BE2C (cell line): ENCODE measurements at regions not wholly inside any gene's neighbourhood (a gene's known extent, or its start where the extent isn't known, plus 50 kb on each side); places are given as distances from the start of the nearest gene placed in this dataset.

Experiments used
- DNase-seq: peaks from one replicate; pipeline ENCODE4 v3.0.0-alpha.2; 2020
- H3K27me3 ChIP-seq: fragments of 250-450 bp; sonication (Bioruptor Pico); 2 replicates; pipeline ENCODE4 v1.5.1; 2020; ENCODE audit warnings: mild to moderate bottlenecking
- H3K36me3 ChIP-seq: fragments of 250-450 bp; sonication (Bioruptor Pico); 2 replicates; pipeline ENCODE4 v1.5.1; 2020; ENCODE audit warnings: mild to moderate bottlenecking
- H3K4me1 ChIP-seq: fragments of 250-450 bp; sonication (Bioruptor Pico); 2 replicates; pipeline ENCODE4 v1.5.1; 2020
- H3K4me3 ChIP-seq: 2 replicates; pipeline ENCODE4 v1.5.1; 2011; ENCODE audit warnings: low read depth, low read length
- H3K9me3 ChIP-seq: fragments of 250-450 bp; sonication (Bioruptor Pico); 2 replicates; pipeline ENCODE4 v1.5.1; 2020
- TF ChIP-seq, protein P1 (sequence below): IDR thresholded peaks from 2 replicates; pipeline ENCODE4 v1.5.1; 2012; ENCODE audit warnings: mild to moderate bottlenecking, low read depth, low read length

DNA sequence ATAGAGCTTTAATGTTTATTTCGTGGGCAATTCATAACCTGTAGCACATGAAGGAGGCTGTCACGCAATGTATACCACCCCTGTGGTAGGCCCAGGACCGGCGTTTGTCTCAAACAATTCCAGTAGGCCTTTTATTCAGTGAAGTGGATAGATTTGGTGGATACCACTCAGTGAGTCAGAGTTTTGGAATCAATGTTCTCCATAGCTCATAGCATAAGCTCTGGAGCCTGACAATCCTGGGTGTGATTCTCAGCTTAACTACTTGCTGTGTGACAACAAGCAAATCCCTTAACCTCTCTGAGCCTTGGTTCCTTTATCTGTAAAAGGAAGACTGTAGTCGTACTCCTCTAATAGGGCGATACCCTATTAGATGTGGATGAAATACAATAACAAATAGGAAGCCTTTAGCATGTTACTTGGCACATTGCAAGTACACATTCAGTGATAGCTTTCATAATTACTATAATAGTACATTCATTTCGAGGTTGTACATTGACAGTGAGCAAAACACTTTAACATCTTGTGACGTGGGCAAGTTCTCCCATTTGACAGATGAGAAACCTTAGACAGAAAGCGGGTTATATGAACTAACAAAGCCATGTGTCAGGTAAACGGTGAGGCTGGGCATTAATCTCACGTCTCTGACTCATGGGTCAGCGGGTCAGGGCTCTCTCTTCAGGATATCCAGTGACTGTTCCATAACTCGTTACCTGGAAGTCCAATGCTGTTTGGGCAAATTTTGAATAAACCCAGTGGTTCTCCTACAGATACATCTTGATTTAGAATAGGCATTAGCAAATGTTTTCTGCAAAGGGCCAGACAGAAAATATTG lies 130.8 kb downstream of the C9orf152 start:
- no peaks in the 10 kb centered on the region for H3K36me3 ChIP-seq
- DNase-seq = no peak
- TF ChIP-seq, protein P1, sequence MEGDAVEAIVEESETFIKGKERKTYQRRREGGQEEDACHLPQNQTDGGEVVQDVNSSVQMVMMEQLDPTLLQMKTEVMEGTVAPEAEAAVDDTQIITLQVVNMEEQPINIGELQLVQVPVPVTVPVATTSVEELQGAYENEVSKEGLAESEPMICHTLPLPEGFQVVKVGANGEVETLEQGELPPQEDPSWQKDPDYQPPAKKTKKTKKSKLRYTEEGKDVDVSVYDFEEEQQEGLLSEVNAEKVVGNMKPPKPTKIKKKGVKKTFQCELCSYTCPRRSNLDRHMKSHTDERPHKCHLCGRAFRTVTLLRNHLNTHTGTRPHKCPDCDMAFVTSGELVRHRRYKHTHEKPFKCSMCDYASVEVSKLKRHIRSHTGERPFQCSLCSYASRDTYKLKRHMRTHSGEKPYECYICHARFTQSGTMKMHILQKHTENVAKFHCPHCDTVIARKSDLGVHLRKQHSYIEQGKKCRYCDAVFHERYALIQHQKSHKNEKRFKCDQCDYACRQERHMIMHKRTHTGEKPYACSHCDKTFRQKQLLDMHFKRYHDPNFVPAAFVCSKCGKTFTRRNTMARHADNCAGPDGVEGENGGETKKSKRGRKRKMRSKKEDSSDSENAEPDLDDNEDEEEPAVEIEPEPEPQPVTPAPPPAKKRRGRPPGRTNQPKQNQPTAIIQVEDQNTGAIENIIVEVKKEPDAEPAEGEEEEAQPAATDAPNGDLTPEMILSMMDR = no peak

DNA sequence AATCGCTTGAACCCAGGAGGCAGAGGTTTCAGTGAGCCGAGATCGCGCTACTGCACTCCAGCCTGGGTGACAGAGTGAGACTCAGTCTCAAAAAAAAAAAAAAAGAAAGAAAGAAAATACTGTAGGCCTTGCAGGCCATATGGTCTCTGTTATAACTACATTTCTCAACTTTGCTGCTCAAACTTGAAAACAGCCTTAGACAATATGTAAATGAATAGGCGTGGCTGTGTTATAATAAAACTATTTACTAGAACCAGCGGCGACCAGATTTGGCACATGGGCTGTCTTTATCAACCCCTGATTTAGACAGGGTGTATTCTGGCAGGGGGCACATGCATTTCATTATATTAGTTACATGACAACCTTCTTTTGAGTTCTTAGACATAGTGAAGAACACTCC lies 130.0 kb downstream of the C9orf152 start:
- Histone ChIP-seq H3K36me3 (no peaks in the 10 kb centered on the region), H3K9me3 (no peaks in the 10 kb centered on the region), H3K4me1 (no peaks in the 10 kb centered on the region), H3K27me3 (no peaks in the 10 kb centered on the region), H3K4me3 (no peak overlapping the region)
- TF ChIP-seq, protein P1 = no peak
- no peak for DNase-seq

More for the DNA sequence above, 130.8 kb downstream of the C9orf152 start:
- H3K9me3 ChIP-seq = no peaks in the 10 kb centered on the region
- H3K27me3 ChIP-seq = no peaks in the 10 kb centered on the region
- H3K4me1 ChIP-seq = no peaks in the 10 kb centered on the region
- H3K4me3 ChIP-seq = no peak overlapping the region

DNA sequence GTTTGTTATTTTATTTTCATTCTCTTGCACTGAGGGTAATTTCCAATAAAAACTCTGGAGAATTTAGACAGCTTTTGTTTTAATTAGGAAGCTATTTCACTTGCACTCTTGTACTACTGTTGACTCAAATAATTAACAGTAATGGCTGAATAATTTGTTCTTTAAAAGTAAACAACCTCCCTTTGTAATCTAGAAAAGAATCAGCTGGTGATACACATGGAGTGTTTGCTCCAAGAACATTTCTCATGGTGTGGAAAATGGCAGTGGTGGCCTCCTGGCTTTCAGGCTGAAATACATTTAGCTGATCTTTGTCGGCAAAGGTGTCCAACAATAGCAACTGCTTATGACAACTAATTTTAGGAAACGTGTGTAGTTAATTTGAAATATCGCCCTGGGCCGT lies 129.4 kb downstream of the C9orf152 start:
- TF ChIP-seq, protein P1 = no peak
- DNase-seq = no peak
- Histone ChIP-seq H3K4me1 (no peaks in the 10 kb centered on the region), H3K36me3 (no peaks in the 10 kb centered on the region), H3K27me3 (no peaks in the 10 kb centered on the region), H3K4me3 (no peak overlapping the region), H3K9me3 (no peaks in the 10 kb centered on the region)

DNA sequence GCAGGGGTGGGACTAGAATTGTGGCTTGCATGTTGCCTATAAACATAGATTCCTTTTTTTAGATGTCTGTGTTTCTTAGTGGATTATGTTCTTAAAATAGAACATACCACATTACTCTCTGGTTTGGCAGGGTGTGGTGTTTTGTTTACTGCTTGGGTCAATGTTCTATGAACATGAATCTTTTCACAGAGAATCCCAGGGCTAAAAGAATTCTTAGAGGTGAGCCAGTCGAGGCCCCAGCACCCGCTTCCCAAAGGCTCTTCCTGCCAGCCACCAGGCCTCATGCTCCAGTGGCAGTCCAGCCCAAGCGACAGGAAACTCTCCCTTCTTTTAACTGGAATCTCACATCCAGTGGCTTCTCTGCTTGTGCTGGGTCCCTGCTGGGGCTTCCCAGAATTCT lies 126.6 kb downstream of the C9orf152 start:
- no peaks in the 10 kb centered on the region for H3K27me3 ChIP-seq
- H3K36me3 ChIP-seq = no peaks in the 10 kb centered on the region
- H3K9me3 ChIP-seq = no peaks in the 10 kb centered on the region
- TF ChIP-seq, protein P1 = no peak
- H3K4me1 ChIP-seq = no peaks in the 10 kb centered on the region
- DNase-seq = no peak
- H3K4me3 ChIP-seq = no peak overlapping the region

DNA sequence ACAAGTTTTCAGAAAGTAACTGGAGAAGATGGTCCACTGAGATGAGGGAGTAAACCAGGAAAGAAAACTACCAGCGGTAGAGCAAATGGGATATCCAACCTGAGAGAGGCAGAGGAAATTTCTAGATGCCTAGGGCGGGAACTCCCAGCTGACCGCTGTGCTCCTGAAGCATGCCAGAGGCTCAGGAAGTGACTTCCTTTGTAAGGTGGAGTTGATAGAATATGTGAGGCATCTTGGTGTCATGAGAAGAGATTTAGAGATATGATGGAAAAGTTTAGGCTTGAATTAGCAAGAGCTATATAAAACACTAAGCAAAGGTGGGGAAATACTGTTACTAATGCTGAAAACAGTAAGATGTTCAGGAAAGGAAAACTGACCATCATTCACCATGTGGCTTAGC lies 124.1 kb downstream of the C9orf152 start:
- Histone ChIP-seq H3K4me1 (no peaks in the 10 kb centered on the region), H3K36me3 (no peaks in the 10 kb centered on the region), H3K9me3 (no peaks in the 10 kb centered on the region), H3K4me3 (no peak overlapping the region), H3K27me3 (no peaks in the 10 kb centered on the region)
- TF ChIP-seq, protein P1 = no peak
- DNase-seq = no peak

DNA sequence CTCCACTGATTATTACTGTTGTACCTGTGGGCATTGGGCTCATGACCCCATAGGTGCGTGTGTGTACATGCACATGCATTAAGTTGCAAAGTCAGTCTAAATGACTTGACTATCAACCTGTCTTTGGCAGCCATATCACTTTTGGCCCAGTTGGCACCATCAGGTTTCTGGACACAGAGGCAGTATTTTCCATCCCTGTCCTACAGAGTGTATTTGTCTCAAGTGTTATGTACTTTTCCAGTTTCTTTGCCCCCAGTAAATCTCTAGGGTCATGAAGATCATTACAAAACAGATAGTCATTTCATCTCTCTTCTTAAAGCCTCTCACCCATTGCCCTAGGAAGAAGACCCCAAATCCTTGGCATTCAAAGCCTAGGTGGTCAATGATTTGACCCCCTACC lies 121.4 kb downstream of the C9orf152 start:
- TF ChIP-seq, protein P1 = no peak
- no peaks in the 10 kb centered on the region for H3K9me3 ChIP-seq
- no peaks in the 10 kb centered on the region for H3K36me3 ChIP-seq
- DNase-seq = no peak
- H3K27me3 ChIP-seq = no peaks in the 10 kb centered on the region
- no peak overlapping the region for H3K4me3 ChIP-seq
- H3K4me1 ChIP-seq = no peaks in the 10 kb centered on the region
